ENCODE measurements at regions not wholly inside any gene's neighbourhood (a gene's known extent, or its start where the extent isn't known, plus 50 kb on each side); places are given as distances from the start of the nearest gene placed in this dataset.

DNA sequence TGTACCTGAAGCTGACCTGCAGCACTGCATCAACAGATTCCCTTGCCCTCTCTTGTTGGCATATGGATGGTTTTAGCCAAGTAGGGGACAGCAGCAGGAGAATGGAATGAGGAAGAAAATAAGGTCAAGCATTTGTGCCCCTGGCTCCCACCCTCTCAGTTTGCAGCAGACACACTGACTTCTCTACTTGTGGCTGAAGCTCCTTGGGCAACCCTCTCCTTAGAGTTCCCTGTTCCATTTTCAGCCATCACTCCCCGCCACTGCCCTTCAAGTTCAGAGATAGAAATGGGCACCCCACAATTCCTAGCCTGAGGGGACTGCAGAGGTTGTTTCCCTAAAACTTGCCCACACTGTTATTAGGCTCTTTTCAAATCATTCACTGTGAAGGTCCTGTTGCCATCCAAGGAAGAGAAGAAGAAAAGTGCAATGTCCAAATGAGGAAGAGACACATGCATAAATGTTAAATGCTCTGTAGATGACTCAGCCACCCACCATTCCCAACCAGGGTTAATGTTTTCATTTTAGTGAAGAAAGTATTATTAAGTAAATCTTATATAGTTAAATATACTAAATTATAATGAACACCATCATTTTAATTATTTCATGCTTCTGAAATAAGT lies 295.9 kb upstream of the UBE2E2 start:
- TF ChIP-seq, protein P1, sequence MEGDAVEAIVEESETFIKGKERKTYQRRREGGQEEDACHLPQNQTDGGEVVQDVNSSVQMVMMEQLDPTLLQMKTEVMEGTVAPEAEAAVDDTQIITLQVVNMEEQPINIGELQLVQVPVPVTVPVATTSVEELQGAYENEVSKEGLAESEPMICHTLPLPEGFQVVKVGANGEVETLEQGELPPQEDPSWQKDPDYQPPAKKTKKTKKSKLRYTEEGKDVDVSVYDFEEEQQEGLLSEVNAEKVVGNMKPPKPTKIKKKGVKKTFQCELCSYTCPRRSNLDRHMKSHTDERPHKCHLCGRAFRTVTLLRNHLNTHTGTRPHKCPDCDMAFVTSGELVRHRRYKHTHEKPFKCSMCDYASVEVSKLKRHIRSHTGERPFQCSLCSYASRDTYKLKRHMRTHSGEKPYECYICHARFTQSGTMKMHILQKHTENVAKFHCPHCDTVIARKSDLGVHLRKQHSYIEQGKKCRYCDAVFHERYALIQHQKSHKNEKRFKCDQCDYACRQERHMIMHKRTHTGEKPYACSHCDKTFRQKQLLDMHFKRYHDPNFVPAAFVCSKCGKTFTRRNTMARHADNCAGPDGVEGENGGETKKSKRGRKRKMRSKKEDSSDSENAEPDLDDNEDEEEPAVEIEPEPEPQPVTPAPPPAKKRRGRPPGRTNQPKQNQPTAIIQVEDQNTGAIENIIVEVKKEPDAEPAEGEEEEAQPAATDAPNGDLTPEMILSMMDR (IDR thresholded peaks at IDR 0.05) = no peak

DNA sequence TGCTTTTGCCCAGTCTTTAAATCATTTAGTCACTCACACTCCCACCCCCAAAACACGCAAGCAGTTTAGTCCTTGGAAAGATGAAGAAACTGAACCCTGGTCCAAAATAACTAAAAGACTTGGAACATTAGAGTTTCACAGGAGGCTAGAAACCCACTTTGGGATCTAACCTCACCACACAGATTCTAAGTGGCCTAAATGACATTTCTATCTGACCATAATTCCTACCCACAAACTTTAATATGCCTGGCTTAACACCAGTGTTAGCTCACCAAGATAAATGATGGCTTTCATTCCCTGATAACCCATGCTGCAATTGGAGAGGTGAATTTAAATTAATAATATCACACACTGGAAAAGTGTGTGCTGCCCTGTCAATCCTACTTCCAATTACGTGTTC lies 295.3 kb upstream of the UBE2E2 start:
- DNase-seq (ENCODE audit: low spot score) = no peak
- Histone ChIP-seq H3K27ac (no peak overlapping the region), H3K4me3 (no peak overlapping the region)
- TF ChIP-seq, protein P1 (IDR thresholded peaks at IDR 0.05) = no peak

More for the DNA sequence above, 295.9 kb upstream of the UBE2E2 start:
- no peak overlapping the region for H3K27ac ChIP-seq
- DNase-seq (ENCODE audit: low spot score) = no peak
- H3K4me3 ChIP-seq = no peak overlapping the region

DNA sequence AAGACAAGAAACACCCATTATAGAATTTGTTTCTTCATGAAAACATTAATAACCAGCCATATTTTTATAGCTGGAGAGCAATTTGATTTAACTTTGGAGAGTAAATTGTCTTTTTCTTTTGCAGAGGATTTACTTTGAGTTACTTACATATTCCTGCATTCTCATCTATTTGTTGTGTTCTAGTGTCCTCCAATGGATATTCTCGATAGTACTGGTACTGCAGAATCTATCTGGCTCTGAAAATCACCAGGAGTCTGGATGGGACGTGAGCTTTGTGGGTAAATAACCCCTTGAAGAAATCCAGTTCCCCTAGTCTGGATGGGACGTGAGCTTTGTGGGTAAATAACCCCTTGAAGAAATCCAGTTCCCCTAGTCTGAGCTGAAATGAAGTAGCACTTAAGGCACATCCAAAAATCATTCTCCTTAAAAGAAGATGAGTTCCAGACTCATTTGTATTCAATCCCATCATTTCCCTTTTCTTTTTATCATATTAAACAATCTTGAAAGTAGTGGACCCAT lies 294.1 kb upstream of the UBE2E2 start:
- DNase-seq (ENCODE audit: low spot score) = no peak
- Histone ChIP-seq H3K27ac (no peak overlapping the region), H3K4me3 (no peak overlapping the region)
- TF ChIP-seq, protein P1 (IDR thresholded peaks at IDR 0.05) = no peak

DNA sequence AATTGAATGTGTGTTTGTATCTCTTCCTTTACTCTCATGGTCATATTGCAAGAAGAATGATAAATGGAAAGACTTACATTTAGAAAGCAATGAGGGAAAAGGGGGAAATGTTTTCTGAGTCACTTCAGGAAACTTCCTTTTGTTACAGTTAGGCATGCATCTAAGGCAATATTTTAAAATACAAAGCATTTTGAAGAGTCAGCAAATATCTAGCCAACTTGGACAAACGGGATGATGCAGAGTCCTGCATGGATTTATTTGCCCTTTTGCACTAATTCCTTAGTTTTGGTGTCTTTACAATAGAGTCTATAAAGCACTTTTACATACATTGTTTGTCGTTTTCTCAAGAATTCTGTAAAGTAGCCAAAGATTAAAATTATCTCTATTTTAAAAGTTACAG lies 286.2 kb upstream of the UBE2E2 start:
- TF ChIP-seq, protein P1 (IDR thresholded peaks at IDR 0.05) = no peak
- H3K4me3 ChIP-seq = no peak overlapping the region
- H3K27ac ChIP-seq = no peak overlapping the region
- no peak for DNase-seq (ENCODE audit: low spot score)

DNA sequence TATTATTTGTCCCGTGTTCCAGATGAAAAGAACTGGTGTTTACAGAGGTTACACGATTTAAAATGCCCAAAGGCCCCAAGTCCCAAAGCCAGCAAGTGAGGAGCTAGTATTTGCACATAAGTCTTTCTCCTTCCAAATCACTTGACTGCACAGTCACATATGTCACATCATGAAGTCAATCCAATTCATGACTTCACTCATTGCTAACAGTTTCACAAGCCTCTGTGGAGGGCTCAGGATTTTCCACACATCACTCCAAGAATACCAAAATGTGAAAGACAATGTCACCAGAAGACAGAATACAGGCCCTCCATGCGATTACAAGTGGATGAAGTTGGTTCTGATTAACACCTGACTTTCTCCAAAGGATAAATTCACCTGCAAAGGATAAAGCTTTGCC lies 283.1 kb upstream of the UBE2E2 start:
- TF ChIP-seq, protein P1 (IDR thresholded peaks at IDR 0.05) = no peak
- Histone ChIP-seq H3K4me3 (no peak overlapping the region), H3K27ac (no peak overlapping the region)
- DNase-seq (ENCODE audit: low spot score) = no peak

DNA sequence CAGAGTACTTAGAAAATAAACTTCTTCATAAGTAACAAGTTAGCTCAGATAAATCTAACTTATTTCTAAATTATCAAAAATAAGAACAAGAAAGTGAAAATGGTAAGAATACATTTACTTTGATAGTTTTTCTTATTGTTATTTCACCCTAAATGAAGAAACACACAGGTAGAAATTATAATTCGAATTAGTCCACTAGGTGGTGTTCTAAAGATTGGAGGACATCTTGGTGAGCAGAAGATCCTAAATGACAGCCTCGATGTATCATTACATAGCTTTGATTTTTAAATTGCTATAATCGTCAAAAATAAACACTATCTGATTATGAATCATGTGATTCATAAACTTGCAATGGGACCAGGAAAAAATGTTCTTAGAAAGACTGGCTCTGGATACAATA lies 280.8 kb upstream of the UBE2E2 start:
- Histone ChIP-seq H3K4me3 (no peak overlapping the region), H3K27ac (no peak overlapping the region)
- DNase-seq (ENCODE audit: low spot score) = no peak
- TF ChIP-seq, protein P1 (IDR thresholded peaks at IDR 0.05) = peak; percentile 15

DNA sequence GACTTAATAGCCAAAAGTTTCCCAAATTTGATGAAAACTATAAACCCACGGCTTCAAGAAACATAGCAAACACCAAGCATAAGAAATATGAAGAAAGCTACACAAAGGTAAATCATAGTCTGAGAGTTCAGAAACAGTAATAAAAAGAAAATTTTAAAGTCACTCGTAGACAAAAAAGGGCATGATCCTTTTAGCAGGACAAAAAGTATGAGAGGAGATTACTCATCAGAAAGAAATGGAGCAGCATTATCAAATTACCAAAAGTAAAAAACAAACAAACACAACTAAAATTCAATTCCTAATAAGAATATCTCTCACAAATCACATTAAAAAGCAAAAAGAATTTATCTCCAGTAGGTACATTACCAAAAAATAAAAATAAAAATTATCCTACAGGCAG lies 279.4 kb upstream of the UBE2E2 start:
- no peak for DNase-seq (ENCODE audit: low spot score)
- TF ChIP-seq, protein P1 (IDR thresholded peaks at IDR 0.05) = no peak
- H3K4me3 ChIP-seq = no peak overlapping the region
- no peak overlapping the region for H3K27ac ChIP-seq
